ENCODE measurements at regions not wholly inside any gene's neighbourhood (a gene's known extent, or its start where the extent isn't known, plus 50 kb on each side); places are given as distances from the start of the nearest gene placed in this dataset.

DNA sequence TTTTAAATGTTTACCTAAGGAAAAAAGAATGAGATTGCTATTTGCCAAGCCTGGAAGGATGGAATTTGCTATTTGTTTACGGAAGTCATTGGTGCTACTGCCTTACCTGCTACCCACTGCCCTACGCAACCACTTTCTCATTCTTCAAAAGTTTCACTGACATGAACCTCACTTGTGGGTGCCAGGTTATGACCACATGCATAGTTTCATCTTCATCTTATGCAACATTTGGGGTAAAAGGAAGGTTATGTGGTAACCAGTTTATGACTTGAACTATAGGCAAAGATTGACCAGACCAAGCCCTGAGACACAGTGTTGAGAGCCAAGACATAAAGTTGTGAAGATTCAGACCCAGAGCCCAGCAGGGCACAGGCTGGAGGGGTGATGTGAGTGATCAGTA lies 142.5 kb downstream of the LACC1 start:
- no peak for DNase-seq (ENCODE audit: low read depth in 3 of 3)

DNA sequence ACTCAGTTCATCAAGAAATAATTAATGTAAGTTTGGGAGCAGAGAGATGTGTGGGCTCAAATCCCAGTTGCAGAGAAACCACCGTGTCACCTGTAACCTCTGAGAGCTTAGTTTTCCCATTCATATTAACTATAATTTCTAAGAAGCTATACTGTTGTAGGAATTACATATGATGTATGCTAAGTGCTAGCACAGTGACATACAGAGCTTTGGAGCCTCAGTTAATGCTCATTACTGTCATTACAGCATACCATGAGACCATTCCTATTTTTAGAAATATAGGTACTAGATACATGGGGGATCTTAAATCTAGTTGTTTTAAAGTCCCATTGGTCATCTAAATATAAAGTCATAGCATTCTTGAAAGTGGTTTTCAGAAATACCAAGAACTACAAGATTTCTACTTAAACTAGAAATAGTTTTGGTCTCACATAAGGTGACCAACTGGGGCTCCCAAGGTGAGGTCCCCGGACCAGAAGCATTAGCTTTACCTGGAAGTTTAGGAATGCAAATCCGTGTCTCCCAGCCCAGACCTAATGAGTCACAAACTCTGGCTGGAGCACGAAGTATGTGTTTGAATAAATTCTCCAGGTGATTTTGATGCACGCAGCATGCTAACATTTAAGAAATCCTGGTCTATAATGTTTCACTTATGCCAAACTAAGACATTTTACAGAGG lies 144.6 kb downstream of the LACC1 start:
- DNase-seq (ENCODE audit: low read depth in 3 of 3) = no peak

GRCh38 chr13:44024846-44025195 lies 145.1 kb downstream of the LACC1 start:
- no peak for DNase-seq (ENCODE audit: low read depth in 3 of 3)

DNA sequence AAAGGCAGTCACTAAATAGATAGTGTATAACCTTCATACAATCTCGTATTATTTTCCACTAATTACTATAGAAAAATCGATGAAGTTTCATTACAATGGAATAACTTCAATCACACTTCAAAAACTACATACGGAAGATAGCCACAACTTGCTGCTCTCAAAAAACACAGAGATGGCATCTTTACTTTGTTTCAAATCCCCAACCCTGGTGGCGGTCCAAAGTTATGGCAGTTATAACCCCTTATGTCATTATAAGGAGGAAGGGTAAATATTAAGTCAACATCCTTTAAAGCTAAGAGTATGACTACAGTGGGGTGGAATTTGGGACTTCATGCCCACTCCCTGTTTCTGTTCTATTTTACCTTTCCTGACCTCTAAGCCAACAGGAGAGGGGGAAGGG lies 146.5 kb downstream of the LACC1 start:
- no peak for DNase-seq (ENCODE audit: low read depth in 3 of 3)

GRCh38 chr13:44028734-44029133 lies 149.0 kb downstream of the LACC1 start:
- no peak for DNase-seq (ENCODE audit: low read depth in 3 of 3)

GRCh38 chr13:44030615-44031014 lies 150.9 kb downstream of the LACC1 start:
- DNase-seq (ENCODE audit: low read depth in 3 of 3) = no peak

DNA sequence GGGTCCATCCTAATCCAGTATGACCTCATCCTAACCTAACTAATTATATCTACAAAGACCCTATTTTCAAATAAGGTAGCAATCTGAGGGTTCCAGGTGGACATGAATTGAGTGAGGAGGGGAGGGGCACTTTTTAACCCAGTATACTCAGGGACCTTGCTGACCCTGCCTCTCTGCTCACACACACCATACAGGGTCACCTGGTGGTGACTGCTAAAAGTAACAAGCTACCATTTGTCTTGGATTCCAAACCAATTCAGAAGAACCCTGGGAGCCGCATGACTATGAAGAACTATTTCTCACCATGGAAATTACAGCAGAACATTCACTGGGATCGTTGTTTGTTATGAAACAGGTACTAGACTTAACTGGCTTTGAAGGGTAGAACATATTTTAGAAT lies 151.9 kb downstream of the LACC1 start:
- DNase-seq (ENCODE audit: low read depth in 3 of 3) = no peak

- no peak for DNase-seq (ENCODE audit: low read depth in 3 of 3)
Observed at GRCh38 chr13:44032802-44033201, 153.1 kb downstream of the LACC1 start.

DNA sequence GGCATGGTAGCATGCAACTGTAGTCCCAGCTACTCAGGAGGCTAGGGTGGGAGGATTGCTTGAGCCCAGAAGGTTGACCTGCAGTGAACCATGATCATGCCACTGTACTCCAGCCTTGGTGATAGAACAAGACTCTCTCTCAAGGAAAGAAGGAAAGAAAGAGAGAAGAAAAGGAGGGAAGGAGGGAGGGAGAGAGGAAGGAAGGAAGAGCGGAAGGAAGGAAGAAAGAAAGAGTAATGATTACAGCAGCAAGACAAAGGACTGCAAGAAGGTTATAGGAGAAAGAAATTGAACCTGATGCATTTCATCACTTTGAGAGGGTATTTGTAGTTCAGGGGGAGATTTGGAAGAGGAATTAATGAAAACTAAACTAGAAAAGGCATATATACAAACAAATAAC lies 155.7 kb downstream of the LACC1 start:
- no peak for DNase-seq (ENCODE audit: low read depth in 3 of 3)

DNA sequence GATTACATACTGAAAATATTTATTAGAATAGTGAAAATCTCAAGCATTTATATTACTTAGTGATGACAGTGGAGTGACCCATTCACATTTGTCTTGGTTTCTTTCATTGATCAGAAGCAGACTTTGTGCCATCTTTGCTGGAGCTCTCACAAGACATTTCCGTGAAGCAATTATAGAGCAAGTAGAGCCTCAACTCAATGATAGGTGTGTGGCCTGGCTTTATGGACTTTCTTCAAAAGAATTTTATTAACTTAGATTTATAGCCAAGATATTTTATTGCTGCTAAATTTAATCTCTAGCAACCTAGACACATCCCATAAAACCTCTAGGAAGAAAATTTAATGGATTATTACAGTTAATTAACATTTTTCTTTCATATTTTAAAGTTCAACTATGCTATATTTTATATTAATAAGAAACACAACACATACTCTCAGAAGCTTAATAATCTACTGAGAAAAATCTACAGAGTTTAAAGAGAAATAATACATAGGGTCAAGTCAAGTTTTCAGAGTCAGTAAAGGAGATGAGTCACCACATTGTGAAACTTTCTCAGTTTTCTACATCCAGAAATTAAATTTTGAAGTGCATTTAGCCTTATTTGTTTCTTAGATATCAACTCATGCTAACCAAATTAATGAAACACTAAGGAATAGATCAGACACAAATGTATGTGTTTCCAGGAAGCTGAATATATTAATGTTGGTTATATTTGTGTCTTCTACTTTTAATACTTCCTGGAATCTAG lies 160.5 kb downstream of the LACC1 start:
- DNase-seq (ENCODE audit: low read depth in 3 of 3) = no peak

- no peak for DNase-seq (ENCODE audit: low read depth in 3 of 3)
Observed at GRCh38 chr13:44040818-44041100, 161.1 kb downstream of the LACC1 start.

- no peak for DNase-seq (ENCODE audit: low read depth in 3 of 3)
Observed at GRCh38 chr13:44044547-44045179, 165.0 kb downstream of the LACC1 start.

- no peak for DNase-seq (ENCODE audit: low read depth in 3 of 3)
Observed at GRCh38 chr13:44045180-44045562, 165.5 kb downstream of the LACC1 start.

DNA sequence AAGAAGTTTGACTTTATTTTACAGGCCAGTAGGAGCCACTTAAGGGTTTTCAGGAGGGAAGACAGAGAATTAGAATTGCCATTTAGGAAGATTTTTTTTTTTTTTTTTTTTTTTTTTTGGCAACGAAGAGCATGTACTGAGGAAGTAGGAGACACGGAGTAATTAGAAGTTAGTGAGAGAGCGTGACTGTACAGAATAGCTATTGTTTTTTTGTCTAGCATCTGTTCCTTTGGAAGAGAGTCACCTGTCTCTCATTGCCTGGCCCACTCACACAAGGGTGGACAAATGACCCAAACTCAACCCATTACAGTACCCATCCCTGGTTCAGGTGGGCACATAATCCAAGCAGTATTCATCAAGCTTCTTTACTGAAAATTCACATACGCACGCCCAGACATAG lies 166.7 kb downstream of the LACC1 start:
- DNase-seq (ENCODE audit: low read depth in 3 of 3) = no peak

GRCh38 chr13:44048326-44048725 lies 168.6 kb downstream of the LACC1 start:
- DNase-seq (ENCODE audit: low read depth in 3 of 3) = no peak

DNA sequence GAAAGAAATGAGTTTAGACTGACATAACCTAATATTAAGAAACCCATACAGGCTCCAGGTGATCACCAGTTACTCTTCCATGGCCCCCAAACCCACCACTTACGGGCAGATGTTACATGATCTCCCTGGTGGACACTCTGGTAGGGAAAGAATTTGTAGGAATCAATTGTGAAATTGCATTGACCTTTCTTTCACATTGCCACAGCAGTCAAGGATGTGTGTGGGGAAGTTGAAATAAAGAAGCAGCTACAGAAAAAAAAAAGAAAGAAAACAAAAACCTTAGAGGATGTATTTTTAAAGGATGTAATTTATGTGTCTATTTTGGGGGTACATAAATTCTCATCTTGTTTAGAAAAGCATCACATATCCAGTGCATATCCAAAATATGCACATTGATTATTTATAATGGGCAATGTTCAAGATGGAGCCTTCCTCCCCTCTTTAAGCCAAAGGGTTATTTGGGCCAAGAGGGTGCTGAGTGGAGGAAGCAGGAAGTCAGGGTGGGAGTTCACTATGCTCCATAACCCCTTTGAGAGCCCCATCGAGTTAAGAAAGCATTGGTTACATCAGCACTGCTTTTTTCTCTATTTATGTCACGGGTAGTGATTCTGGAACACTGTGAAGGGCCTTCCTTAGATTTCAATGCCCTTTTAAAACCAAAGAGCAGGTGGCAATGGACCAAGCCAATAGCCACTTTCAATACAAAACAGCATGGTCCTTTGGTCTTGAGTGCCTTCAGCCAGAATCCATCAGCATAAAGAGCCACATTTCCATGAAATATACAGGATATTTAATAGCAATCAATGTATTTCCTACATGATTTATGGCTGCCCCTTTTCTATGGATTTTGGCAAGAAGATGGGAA lies 169.6 kb downstream of the LACC1 start:
- DNase-seq (ENCODE audit: low read depth in 3 of 3) = no peak

GRCh38 chr13:44050450-44051063 lies 170.9 kb downstream of the LACC1 start:
- no peak for DNase-seq (ENCODE audit: low read depth in 3 of 3)

GRCh38 chr13:44051405-44051804 lies 171.7 kb downstream of the LACC1 start:
- DNase-seq (ENCODE audit: low read depth in 3 of 3) = no peak

DNA sequence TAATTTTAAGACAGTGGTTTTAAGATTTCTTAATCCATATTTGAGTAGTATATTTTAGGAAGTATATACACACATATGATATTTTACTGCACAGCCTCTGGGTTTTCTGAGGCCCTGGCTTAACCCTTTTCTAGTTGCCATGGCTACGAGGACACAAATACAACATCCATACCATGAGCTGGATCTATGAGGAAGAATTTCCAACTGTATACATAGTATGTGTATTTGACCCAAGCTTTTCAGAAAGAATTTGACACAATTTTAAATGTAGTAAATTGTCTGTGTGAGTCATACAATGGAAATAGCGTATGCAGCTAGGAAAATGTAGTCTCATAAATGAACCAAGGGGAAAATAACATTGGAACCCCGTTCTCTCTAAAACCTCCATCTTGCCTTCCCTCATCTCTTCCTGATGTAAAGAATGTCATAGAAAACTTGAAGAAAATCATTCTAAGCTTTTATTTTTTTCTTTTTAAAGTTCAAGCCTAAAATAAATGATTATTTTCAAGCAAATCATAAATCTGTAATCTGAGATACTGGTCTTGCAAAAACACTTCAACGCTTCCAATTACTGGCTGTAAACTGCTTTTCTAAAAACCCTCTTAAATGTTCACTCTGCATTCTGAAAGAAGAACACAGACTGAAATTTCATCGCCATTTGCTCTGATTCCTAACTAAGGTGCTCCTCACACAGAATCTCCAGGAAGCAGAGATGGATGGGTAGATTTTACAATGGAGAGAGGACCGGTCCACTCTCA lies 172.4 kb downstream of the LACC1 start:
- no peak for DNase-seq (ENCODE audit: low read depth in 3 of 3)

DNA sequence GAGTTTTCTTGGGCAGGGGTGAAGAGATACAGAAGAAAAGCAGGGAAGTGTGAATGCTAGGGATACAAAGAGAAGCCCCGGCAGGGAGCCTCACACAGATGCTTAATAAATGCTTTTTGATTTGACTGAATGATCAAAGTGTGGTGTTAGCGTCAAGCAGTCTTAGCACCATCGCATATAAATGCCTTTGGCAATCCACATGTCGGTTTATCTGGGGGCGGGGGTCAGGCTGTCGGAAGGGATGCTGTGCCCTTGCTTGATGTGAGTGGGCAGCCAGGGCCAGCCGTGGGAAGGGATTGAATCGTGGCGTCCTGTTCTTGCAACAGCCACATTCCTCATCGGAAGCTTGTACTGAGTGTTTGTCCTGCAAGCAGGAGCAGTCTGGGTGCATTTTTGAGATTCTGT lies 173.1 kb downstream of the LACC1 start:
- DNase-seq (ENCODE audit: low read depth in 3 of 3) = no peak

DNA sequence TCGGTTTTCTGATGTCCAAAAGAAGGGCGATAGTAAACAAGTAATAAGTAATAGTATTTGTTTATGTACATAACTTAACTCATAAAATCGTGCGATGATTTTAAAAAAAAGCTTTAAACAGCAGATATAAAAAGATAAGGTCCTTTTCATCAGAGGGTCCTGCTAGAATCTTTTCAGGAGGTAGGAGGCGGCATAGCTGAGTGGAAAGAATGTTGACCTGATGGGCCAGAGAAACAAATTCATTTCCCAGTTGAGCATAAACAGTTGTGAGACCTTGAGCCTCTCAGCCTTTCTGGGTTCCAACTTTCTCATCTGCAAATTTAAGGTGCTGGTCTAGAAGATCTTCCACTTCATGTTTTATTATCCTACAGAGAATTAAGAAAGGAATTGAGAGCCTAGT lies 173.5 kb downstream of the LACC1 start:
- no peak for DNase-seq (ENCODE audit: low read depth in 3 of 3)
